CD4-positive, alpha-beta T cell treated with Interleukin-6 at 100 ng/mL for 8 hours (primary cell): ENCODE measurements at regions not wholly inside any gene's neighbourhood (a gene's known extent, or its start where the extent isn't known, plus 50 kb on each side); places are given as distances from the start of the nearest gene placed in this dataset.
A peak's percentile ranks its signal among the peaks of the same experiment; 100 is the strongest.

Experiments used
- DNase-seq: peaks from one replicate; pipeline ENCODE4 v3.0.0-alpha.2; 2020; ENCODE audit warnings: mixed read lengths, low spot score

DNA sequence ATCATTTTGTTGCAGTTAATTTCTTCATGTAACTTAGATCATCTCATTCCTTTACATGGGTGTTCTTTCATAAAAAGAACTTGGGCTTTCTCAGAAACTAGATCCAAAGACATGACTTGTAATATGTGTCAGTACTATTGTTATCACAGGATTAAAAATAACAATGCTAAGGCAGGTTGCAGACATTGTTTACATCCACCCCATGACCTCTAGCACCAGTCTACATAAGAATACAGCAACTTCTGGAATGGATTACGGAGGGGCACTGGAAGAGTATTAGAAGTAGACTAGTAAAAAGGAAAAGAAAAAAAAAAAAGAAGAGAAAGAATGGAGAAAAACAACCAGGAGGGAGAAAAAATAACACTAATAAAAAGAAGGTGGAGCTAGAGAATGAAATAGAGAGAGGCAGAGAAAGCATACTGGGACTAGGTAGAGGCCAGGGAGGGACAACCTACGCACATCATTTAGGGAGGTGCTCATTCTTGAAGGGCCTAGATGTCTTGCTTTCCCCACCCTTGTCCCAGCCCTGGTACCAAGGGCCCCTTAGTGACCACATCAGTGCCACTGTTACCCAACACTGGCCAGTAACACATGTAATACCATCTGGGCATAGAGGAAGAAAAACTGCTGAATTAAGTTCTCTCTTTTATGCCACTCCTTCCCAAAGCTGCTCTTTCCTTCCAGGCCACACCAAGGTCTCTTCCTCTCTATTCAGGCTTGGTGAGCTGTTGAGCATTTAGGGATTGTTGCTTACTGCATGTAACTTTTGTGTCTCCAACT, 70.6 kb upstream of the KLF7 start:
- no peak for DNase-seq

DNA sequence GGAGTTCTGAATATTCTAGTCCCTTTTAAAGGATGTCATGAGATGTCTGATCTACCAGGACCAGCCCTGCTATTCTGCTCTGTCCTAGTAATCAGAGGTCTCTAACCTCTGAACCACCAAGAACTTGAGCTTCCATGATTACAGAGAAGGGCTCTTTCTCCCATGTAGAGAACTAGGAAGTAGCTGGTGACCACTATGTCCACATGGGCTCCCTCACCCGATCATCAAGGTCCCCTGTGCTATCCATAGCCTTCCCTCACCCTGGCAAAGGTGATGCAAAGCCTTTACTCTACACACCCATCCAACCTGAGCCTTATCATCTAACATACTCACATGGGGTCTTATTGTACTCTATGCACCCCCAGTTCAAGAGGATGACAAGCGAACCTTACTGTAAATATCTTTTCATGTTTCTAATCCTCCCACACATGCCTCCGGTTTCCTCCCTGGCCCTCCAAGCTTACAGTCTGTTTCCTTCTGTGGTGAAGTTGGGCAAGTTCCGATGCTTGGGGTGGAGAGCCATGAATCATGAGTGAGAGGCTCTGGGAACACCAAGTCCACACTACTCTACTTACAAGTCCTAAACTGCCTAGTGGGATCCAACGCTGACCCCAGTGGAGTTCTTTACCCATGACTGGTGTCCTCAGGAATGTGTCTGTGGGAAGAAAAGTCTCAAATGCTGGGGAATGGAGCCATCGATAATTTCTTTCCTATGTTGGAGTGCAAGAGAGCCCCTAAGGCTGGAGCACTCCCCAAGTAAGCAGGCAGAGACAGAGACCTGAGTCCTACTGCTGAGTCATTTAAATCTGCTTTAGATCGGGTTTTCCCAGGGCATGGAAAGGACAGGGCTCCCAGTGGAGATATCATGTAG, 73.3 kb upstream of the KLF7 start:
- DNase-seq = peak; percentile 11

DNA sequence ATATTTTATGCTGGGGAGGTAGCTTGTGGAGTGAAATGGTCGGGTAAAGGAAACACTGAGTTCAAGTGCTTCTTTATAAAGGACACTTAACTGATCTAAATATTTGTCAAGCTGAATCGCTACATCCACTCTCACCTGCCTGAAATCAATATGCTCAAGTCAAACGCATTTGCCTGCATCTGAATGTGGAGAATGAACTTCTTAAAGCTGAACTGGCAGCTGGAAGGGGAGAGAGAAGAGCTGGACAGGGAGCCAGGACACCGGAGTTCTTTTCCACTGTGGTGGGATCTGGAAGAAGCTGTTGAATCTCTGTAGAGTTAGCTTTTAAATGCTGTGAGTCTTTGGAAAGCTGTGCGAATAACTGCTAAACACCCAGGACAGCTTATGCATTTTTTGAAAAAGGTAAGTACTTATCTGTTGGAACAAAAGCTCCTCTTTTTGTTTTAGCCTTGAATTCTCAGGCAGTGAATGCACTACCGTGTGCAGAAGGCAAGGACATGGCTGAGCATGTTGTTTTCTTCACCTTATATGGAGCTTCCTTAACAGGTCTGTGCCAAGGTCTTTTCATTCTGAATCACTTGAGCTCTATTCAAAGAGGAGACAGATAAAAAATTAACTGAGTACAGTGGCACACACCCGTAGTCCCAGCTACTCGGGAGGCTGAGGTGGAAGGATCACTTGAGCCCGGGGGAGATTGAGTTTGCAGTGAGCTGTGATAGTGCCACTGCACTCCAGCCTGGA, 74.2 kb upstream of the KLF7 start:
- no peak for DNase-seq

DNA sequence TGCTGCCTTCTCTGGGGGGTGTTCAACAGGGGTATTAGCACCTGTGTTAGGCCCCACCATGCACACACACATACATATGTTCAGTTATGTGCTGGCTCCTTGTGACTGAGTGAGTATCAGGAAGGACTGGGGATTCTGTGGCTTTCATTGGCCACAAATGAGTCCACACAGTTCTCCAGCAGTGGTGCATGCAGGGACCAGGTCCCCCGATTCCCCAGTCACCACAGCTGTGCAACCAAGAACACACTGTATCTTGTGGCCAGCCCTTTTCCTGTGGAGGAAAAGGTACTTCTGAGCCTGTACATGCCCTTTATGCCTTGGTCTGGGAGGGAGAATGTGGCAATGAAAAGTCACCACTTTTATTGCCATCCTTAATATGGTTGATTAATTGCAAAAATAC, 74.9 kb upstream of the KLF7 start:
- no peak for DNase-seq

DNA sequence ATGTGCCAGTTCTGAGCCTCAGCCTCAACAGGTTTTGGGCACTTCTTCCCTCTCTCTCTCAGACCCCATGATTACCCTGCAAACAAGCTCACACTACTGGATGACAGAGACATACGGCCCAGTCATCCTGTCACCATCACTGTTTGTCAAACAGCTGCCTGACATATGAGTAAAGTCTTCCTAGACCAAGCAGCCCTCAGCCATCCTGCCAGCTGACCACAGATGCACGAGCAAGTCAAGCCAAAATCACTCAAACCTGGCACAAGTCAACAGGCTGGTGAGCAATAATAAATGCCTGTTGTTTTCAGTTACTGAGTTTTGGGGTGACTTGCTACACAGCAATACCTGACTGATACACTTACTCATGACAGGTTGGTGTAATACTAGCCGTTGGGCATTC, 75.5 kb upstream of the KLF7 start:
- no peak for DNase-seq

DNA sequence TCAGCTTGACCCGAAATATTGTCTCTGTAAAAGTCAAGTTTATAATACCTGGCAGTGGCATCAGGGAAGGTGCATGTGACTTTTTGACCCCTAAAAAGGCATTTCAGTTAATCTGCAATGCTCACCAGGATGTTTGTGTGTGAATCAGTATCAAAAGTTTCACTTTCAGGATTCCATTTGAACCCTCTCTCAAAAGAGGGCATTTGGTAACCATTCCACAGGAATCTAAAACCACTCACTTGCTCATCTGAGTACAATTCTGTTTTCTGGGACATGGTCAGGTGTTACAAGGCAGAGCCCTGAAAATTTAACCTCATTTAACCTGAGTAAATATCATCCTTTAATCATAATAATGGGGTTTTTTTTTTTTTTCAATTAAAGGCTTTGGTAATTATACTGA, 77.9 kb upstream of the KLF7 start:
- no peak for DNase-seq

DNA sequence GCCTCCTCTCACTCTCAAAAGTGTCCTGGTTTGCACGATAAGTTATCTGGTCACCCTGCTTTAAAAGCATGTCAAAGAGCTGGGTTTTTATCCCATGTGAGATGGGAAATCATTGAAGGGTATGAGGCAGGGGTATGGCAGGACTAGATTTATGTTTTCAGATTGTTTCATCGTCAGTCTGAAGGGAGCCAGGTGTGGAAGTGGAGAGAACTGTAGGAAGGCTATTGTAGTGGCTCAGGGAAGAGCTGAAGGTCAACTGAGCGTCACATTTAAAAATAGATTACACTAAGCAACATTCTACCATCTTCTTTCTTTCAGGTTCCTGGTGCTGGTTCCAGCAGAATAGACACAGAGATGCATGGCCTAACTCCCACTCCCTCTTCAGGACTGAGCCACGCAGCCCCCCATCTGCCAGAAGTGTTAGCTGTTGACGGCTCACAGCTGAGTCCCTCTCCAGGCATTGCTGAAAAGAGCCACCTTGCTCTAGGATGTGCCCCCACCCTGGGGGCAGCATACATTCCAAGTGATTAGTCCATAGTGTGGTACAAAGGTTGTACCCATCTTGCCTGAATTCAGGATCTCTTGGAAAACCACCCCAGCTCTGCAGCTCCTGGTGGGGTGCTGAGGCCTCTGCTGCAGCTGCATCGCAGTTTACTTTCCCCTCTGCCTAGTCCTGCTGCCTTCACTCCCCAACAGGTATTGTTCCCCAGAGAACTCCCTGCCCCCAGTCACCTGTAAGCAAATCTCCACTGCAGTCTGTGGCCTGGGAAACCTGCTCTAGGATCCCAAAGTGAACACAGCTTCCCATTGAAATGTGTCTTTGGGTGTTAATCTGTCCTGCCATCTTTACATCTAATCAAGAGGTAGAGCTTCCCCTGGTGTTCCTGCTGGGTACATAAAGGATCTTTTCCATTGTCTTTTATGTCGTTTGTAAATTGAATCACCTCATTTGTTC, 79.5 kb upstream of the KLF7 start:
- DNase-seq = no peak

DNA sequence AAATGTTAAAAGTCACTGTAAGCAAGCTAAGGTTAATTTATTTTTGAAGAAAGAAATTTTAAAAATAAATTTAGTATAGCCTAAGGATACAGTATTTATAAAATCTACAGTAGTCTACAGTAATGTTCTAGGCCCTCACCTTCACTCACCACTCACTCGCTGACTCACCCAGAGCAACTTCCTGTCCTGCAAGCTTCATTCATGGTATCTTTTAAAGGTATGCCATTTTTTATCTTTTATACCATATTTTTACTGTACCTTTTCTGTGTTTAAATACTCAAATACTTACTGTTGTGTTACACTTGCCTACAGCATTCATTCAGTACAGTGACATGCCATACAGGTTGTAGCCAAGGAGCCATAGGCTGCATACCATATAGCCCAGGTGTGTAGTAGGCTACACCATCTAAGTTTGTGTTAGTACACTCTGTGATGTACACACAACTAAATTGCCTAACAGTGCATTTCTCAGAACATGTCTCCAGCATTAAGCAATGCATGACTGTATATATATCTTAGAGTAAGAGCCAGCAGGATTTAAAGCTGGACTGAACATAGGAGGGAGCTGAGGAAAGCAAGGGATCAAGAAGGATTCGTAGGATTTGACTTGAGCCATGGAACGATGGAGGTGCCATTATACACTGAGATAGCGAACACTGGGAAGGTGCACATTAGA, 83.1 kb upstream of the KLF7 start:
- no peak for DNase-seq

DNA sequence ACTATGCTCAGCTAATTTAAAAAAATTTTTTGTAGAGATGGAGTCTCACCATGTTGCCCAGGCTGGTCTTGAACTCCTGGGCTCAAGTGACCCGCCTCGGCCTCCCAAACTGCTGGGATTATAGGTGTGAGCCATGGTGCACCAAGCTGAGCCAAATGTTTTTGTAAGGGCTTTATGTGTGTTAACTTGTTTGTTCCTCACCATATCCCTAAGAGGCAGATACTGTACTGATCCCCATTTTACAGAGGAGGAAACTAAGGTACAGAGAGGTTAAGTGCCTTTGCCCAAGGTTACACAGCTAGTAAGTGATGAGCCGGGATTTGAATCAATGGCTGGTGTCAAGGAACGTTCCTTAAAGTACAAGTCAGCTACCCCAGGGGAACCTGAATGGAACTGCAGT, 85.3 kb upstream of the KLF7 start:
- DNase-seq = no peak

DNA sequence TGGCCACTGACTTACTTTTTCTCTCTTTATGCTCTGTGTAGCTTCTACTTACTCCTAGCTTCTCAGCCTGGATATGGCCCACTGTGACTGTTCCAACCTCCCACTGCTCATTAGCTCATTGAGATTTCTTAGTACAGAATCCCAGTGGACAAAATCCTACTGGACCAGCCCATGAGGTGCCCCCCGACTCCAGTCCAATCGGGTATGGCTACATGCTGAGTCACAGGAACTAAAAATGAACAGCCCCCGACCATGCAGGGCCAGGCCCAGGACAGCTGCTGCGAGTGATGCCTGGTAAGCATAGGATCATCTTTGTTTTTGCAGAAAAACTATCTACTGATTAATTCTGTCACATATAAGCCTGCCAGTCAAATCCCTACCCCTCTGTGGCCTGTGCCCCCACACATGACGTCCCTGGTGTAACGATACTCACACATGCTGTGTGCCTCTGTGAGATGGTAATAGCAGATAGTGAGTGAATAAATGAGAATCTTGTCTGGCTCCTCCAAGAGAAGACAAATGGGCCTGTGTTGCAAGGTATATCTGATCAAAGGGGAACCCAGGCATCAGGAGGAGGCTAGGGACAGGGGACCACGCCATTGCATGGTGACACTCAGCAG, 85.9 kb upstream of the KLF7 start:
- DNase-seq = no peak

DNA sequence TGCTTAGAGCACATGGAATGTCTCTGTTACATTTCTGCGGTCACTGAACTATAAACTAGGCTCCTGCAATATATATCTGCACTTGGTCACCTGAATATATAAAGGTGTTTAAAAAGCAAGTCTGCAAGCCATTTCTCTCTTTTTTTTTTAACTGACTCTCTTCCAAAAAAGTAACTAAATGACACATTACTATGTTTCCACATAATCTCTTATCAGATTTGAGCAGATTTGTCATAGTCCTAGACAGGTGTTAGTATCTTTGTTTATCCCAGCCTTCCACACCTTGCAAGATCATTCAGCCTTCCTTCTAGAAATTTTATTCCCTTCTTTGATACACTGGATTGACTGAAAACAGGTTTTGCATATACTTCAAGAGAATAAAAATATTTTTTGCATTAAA, 86.7 kb upstream of the KLF7 start:
- DNase-seq = no peak

DNA sequence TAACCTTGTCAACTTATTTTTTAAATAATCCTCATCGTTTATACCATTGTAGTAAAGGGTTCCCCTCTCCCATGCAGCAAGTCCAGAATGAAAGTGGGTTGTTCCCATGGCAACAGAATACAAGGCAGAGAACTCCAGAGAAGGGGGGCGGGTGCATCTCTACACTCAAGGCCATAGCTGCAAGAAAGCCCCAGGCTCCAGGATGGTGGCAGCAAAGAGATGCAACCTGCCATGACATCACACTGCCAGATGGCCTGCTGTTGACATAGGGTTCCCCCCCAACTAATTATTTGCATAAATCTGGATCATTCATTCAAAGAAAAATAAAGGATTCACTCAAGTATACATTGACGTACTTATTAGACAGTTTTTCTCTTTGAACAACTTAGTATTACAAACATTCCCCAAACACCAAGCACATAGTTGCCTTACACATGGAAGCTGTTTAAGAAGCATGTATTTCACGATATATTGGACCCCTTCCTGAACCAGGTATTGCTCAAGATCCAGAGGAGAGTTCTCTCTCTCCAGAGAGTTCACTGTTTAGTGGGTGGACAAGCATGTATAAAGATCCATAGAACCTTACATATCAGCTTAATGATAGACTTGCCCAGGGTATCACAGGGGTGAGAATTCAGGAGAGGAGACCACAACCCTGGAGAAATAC, 87.4 kb upstream of the KLF7 start:
- DNase-seq = no peak

DNA sequence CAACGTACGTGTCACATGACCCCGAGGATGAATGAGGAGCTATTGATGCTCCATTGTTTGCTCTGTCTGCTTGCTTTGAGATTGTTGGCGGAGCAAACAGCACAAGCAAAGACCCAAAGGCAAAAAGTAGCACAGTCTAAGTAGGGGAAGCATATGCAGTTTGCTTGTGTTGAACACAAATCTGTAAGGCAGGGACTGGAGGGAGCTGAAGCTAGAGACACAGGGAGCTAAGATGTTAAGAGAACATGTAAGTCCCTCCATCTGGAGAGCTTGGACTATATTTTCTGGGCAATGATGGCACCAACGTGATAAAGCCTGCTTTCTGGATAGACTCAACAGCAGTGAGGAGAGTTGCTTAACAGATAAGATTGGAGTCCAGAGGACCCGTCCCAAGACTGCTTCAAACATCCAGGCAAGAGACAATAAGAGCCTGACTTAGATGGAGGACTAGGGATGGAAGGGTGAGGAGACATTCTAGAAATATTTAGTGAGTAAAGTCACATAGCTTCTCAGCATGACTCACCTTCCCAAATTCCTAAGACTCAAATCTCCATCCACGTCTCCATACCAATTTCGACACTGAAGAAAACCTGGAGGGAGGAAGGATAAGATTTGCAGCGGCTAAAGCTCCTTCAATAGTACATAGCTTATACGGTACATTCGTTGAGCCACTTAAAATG, 88.1 kb upstream of the KLF7 start:
- DNase-seq = no peak

DNA sequence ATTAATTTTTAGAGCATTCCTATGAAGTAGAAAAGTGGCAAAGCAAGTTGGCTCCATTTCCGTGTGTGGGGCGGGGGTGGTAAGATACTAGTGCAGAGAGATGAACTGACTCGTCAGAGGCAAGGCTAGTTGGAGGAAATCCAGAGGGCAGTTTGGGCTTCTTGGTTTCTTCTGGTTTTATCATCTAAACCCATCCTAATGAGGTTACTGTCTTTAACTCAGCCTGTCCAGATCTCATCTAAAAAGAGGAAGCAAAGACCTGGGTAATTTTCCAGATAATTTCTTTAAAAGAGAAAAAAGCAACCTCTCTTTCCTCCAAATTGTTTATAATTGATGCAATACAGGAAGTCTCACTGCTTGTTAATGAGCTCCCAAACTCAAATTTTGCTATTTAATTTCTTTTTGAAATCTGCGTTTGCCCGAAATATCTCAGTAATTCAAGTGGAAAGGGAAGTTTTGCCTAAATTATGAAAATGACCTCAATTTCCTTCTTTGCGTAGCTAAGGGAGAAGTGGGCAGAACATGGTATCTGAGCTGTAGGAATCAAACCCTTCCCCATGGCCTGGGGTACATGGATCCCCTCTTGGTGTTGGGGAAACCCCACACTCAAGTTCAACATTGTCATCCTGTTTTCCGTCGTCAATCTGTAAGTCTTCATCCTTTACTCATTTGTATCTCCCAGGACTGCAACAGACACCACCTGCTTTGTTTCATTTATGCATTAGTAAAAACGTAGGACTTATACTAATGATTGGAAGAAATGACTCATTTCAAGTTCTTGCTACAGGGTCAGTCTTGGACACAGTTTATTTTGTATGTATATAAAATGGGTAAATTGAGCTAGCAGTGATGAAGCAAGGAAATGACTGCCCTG, 89.1 kb upstream of the KLF7 start:
- no peak for DNase-seq

DNA sequence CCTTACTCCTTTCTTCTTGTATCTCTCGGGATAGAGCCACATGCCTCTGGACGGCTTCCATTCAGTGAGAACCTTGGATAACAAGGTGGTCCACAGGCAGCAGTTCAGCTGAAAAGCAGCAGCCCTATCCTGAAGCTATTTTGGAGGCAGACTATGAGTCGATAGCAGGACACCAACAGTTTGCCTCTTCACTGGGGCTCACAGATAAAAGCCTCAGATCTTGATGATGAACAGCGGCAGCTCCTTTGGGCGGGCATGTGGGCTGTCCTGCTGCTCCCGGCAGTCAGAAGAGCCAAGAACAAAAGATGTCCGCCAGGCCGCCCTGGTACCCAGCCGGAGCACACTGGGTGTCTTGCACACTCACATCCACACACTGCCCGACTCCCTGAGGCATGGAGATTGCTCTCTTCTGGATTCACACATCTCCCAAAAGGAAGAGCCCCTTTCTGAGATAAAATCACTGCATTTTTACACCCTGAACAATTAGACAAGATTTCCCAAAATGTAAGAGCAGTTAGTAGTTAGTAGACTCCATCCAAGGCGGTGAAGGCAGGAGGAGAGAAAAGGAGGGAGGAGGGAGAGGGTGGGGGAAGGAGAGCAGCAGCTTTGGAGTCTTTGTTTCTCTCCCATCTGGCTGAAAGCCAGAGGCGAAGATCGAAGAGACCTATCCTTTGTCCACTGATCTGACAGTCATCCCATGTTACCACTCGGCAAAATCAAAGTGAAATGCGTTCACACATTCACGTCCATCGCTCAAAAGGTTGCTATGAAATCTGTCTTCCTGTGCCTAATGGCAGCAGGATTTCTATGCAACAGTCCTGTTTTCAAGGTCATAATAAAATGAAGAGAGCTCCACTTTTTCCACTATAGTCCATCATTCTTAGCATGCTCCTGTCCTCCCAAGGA, 90.1 kb upstream of the KLF7 start:
- DNase-seq = no peak

DNA sequence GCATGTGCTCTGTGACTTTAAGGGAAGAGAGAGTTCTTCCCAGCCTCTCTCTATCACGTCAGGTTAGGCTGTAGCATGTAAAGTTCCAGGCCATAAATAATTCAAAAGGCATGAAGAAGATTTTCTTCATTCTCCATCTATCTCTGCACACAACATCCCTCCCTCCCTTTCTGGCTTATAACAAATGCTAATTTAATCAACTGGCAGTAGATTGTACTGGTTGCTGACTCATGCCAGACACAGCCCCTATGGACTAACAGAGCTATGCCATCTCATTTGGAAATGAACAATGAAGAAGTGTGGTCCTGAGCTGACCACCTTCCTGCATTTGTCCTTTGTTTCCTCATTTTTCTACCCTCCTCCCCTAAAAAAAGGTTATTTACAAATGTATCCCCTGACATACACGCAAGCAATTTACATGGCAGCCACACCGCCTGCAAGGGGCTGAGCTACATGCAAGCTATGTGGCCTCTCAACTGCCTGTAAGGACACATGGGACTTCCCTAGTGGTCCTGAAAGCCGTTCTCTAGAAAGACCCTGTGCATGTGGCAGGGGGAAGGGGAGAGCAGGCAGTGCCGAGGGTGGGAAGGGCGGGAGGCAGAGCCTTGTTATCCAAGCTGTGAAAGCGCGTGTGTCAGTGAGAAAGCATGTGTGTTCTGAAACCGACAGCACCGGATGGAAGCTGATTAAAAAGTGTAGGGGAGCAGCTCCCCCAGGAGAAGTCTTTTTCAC, 90.9 kb upstream of the KLF7 start:
- no peak for DNase-seq
